ENCODE measurements at regions not wholly inside any gene's neighbourhood (a gene's known extent, or its start where the extent isn't known, plus 50 kb on each side); places are given as distances from the start of the nearest gene placed in this dataset.
"Not testable (repeated sequence)": the region's sequence is repeated elsewhere in the genome, so short reads cannot be mapped to it uniquely, and the experiment has no call there.

- no peak for DNase-seq
These were observed 95.3 kb upstream of the GADD45A start for GRCh38 chr1:67589519-67590233.

- DNase-seq, result no peak
These were observed 94.7 kb upstream of the GADD45A start for GRCh38 chr1:67590329-67590728.

- DNase-seq, result no peak
These were observed 90.2 kb upstream of the GADD45A start for GRCh38 chr1:67594764-67595163.

GRCh38 chr1:67596674-67597073 lies 88.3 kb upstream of the GADD45A start:
- no peak for DNase-seq

- DNase-seq, result no peak
These were observed 87.7 kb upstream of the GADD45A start for GRCh38 chr1:67597336-67597735.

GRCh38 chr1:67599085-67599484 lies 85.9 kb upstream of the GADD45A start:
- no peak for DNase-seq

GRCh38 chr1:67601539-67601938 lies 83.5 kb upstream of the GADD45A start:
- no peak for DNase-seq

- no peak for DNase-seq
These were observed 83.0 kb upstream of the GADD45A start for GRCh38 chr1:67601955-67602354.

GRCh38 chr1:67604778-67605177 lies 80.2 kb upstream of the GADD45A start:
- DNase-seq, result no peak

GRCh38 chr1:67605209-67605780 lies 79.7 kb upstream of the GADD45A start:
- DNase-seq, result no peak

GRCh38 chr1:67607286-67607685 lies 77.7 kb upstream of the GADD45A start:
- DNase-seq, result no peak

GRCh38 chr1:67607699-67608098 lies 77.3 kb upstream of the GADD45A start:
- DNase-seq, result no peak

- DNase-seq, result no peak
These were observed 76.1 kb upstream of the GADD45A start for GRCh38 chr1:67608661-67609576.

- no peak for DNase-seq
These were observed 75.2 kb upstream of the GADD45A start for GRCh38 chr1:67609577-67610341.

- DNase-seq, result no peak
These were observed 74.6 kb upstream of the GADD45A start for GRCh38 chr1:67610450-67610849.

- DNase-seq, result no peak
These were observed 73.2 kb upstream of the GADD45A start for GRCh38 chr1:67611846-67612245.

GRCh38 chr1:67612788-67613241 lies 72.2 kb upstream of the GADD45A start:
- no peak for DNase-seq

GRCh38 chr1:67613479-67613878 lies 71.5 kb upstream of the GADD45A start:
- not testable (repeated sequence) for DNase-seq

- DNase-seq, result no peak
These were observed 70.5 kb upstream of the GADD45A start for GRCh38 chr1:67614511-67614934.

GRCh38 chr1:67615886-67616285 lies 69.1 kb upstream of the GADD45A start:
- no peak for DNase-seq

GRCh38 chr1:67616394-67616985 lies 68.5 kb upstream of the GADD45A start:
- no peak for DNase-seq

- DNase-seq, result no peak
These were observed 66.5 kb upstream of the GADD45A start for GRCh38 chr1:67618285-67619018.

Measured in NCI-H1092 treated with DMSO at 0.1 percent for 48 hours (cell line).